ENCODE measurements at regions not wholly inside any gene's neighbourhood (a gene's known extent, or its start where the extent isn't known, plus 50 kb on each side); places are given as distances from the start of the nearest gene placed in this dataset.

- Histone ChIP-seq H3K36me3 (no peaks in the 10 kb centered on the region), H3K9me3 (no peaks in the 10 kb centered on the region), H3K4me1 (no peaks in the 10 kb centered on the region), H3K4me3 (no peak overlapping the region), H3K27me3 (no peaks in the 10 kb centered on the region), H3K27ac (no peak overlapping the region)
- TF ChIP-seq POLR2AphosphoS5 (IDR thresholded peaks at IDR 0.05) (no peak), POLR2A (IDR thresholded peaks at IDR 0.05) (no peak), CTCF (IDR thresholded peaks at IDR 0.05) (no peak)
- no peak for DNase-seq (ENCODE audit: low spot score in 2 of 2)
- intact Hi-C loops (cut with DNase I; ENCODE audit: low total_unique reads): no loop called here
Measured at GRCh38 chr20:57831326-57831992, 121.6 kb upstream of the PMEPA1 start.

GRCh38 chr20:57830515-57830895, 120.7 kb upstream of the PMEPA1 start:
- Histone ChIP-seq H3K27me3 (no peaks in the 10 kb centered on the region), H3K4me3 (no peak overlapping the region), H3K4me1 (no peaks in the 10 kb centered on the region), H3K27ac (no peak overlapping the region), H3K9me3 (no peaks in the 10 kb centered on the region), H3K36me3 (no peaks in the 10 kb centered on the region)
- TF ChIP-seq POLR2A (IDR thresholded peaks at IDR 0.05): no peak
- TF ChIP-seq POLR2AphosphoS5 (IDR thresholded peaks at IDR 0.05): no peak
- no peak for TF ChIP-seq CTCF (IDR thresholded peaks at IDR 0.05)
- intact Hi-C loops (cut with DNase I; ENCODE audit: low total_unique reads): no loop called here
- no peak for DNase-seq (ENCODE audit: low spot score in 2 of 2)

GRCh38 chr20:57829805-57830514, 120.1 kb upstream of the PMEPA1 start:
- intact Hi-C loops (cut with DNase I; ENCODE audit: low total_unique reads): no loop called here
- Histone ChIP-seq H3K27ac (no peak overlapping the region), H3K9me3 (no peaks in the 10 kb centered on the region), H3K4me3 (no peak overlapping the region), H3K4me1 (no peaks in the 10 kb centered on the region), H3K27me3 (no peaks in the 10 kb centered on the region), H3K36me3 (no peaks in the 10 kb centered on the region)
- TF ChIP-seq POLR2AphosphoS5 (IDR thresholded peaks at IDR 0.05) (no peak), CTCF (IDR thresholded peaks at IDR 0.05) (no peak), POLR2A (IDR thresholded peaks at IDR 0.05) (no peak)
- no peak for DNase-seq (ENCODE audit: low spot score in 2 of 2)

- intact Hi-C loops (cut with DNase I; ENCODE audit: low total_unique reads): no loop called here
- no peak overlapping the region for H3K27ac ChIP-seq
- no peaks in the 10 kb centered on the region for H3K36me3 ChIP-seq
- no peak overlapping the region for H3K4me3 ChIP-seq
- H3K27me3 ChIP-seq: no peaks in the 10 kb centered on the region
- DNase-seq (ENCODE audit: low spot score in 2 of 2): no peak
- TF ChIP-seq POLR2AphosphoS5 (IDR thresholded peaks at IDR 0.05) (no peak), POLR2A (IDR thresholded peaks at IDR 0.05) (no peak), CTCF (IDR thresholded peaks at IDR 0.05) (no peak)
- no peaks in the 10 kb centered on the region for H3K9me3 ChIP-seq
- H3K4me1 ChIP-seq: no peaks in the 10 kb centered on the region
Measured at GRCh38 chr20:57829336-57829735, 119.5 kb upstream of the PMEPA1 start.

DNA sequence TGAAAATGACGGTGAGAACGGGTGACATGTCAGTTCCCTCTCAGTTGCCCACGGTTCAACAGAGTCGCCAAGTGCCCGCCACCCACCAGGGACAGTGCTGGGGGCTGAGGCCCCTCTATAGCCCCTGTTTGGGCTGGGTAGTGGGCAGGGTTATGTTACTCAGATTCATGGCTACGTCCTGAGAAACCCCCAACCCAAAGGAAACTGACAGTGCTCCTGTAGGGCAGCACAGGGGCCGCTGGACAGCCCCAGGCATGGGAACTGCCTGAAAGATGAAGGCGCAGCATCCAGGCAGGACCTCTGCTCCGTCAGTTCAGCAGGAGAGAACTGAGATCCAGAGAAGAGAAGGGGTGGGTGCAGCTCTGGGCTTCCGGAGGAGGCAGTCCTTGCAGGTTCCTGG, 118.9 kb upstream of the PMEPA1 start:
- H3K27ac ChIP-seq: no peak overlapping the region
- TF ChIP-seq POLR2AphosphoS5 (IDR thresholded peaks at IDR 0.05): no peak
- TF ChIP-seq POLR2A (IDR thresholded peaks at IDR 0.05): no peak
- no peak for TF ChIP-seq CTCF (IDR thresholded peaks at IDR 0.05)
- no peaks in the 10 kb centered on the region for H3K4me1 ChIP-seq
- intact Hi-C loops (cut with DNase I; ENCODE audit: low total_unique reads): no loop called here
- H3K4me3 ChIP-seq: no peak overlapping the region
- no peak for DNase-seq (ENCODE audit: low spot score in 2 of 2)
- H3K9me3 ChIP-seq: no peaks in the 10 kb centered on the region
- H3K27me3 ChIP-seq: no peaks in the 10 kb centered on the region
- H3K36me3 ChIP-seq: no peaks in the 10 kb centered on the region

Measured in breast epithelium (tissue), 4 donors.